ENCODE measurements at regions not wholly inside any gene's neighbourhood (a gene's known extent, or its start where the extent isn't known, plus 50 kb on each side); places are given as distances from the start of the nearest gene placed in this dataset.

GRCh38 chr1:80251171-80251570 lies 1244.6 kb upstream of the ADGRL4 start:
- TF ChIP-seq USF1 (IDR thresholded peaks at IDR 0.05) (no peak), CREB1 (IDR thresholded peaks at IDR 0.05; ENCODE audit: low read depth) (no peak), CEBPB (IDR thresholded peaks at IDR 0.05) (no peak), TAF1 (IDR thresholded peaks at IDR 0.05; ENCODE audit: low read depth) (no peak), NFIC (IDR thresholded peaks at IDR 0.05) (no peak), EGR1 (IDR thresholded peaks at IDR 0.05) (no peak), FOXM1 (IDR thresholded peaks at IDR 0.05; ENCODE audit: borderline replicate concordance, low read depth) (no peak), TCF12 (IDR thresholded peaks at IDR 0.05; ENCODE audit: low read depth) (no peak), MAX (IDR thresholded peaks at IDR 0.05) (no peak), YY1 (IDR thresholded peaks at IDR 0.05; ENCODE audit: low read depth) (no peak), REST (IDR thresholded peaks at IDR 0.05; ENCODE audit: low read depth) (no peak), RAD21 (IDR thresholded peaks at IDR 0.05; ENCODE audit: low read depth) (no peak)

- no peak for TF ChIP-seq TEAD4 (IDR thresholded peaks at IDR 0.05)
- TF ChIP-seq REST (IDR thresholded peaks at IDR 0.05; ENCODE audit: low read depth), result no peak
- TF ChIP-seq TAF1 (IDR thresholded peaks at IDR 0.05; ENCODE audit: low read depth), result no peak
- no peak for TF ChIP-seq ZBTB7A (IDR thresholded peaks at IDR 0.05; ENCODE audit: low read depth)
Measured at GRCh38 chr1:80250573-80251168, 1244.1 kb upstream of the ADGRL4 start.

- TF ChIP-seq CREB1 (IDR thresholded peaks at IDR 0.05; ENCODE audit: low read depth) (no peak), EGR1 (IDR thresholded peaks at IDR 0.05) (no peak), RAD21 (IDR thresholded peaks at IDR 0.05; ENCODE audit: low read depth) (no peak), REST (IDR thresholded peaks at IDR 0.05; ENCODE audit: low read depth) (no peak)
Measured at GRCh38 chr1:80249699-80250098, 1243.2 kb upstream of the ADGRL4 start.

GRCh38 chr1:80248886-80249285 lies 1242.4 kb upstream of the ADGRL4 start:
- no peak for TF ChIP-seq EP300 (IDR thresholded peaks at IDR 0.05; ENCODE audit: borderline replicate concordance)
- TF ChIP-seq USF1 (IDR thresholded peaks at IDR 0.05), result no peak
- TF ChIP-seq FOXM1 (IDR thresholded peaks at IDR 0.05; ENCODE audit: borderline replicate concordance, low read depth), result no peak
- no peak for TF ChIP-seq REST (IDR thresholded peaks at IDR 0.05; ENCODE audit: low read depth)
- no peak for TF ChIP-seq NFIC (IDR thresholded peaks at IDR 0.05)
- TF ChIP-seq MAX (IDR thresholded peaks at IDR 0.05), result no peak
- no peak for TF ChIP-seq ZBTB7A (IDR thresholded peaks at IDR 0.05; ENCODE audit: low read depth)
- TF ChIP-seq TEAD4 (IDR thresholded peaks at IDR 0.05), result no peak
- TF ChIP-seq EGR1 (IDR thresholded peaks at IDR 0.05), result no peak
- TF ChIP-seq RAD21 (IDR thresholded peaks at IDR 0.05; ENCODE audit: low read depth), result no peak
- TF ChIP-seq YY1 (IDR thresholded peaks at IDR 0.05; ENCODE audit: low read depth), result no peak
- no peak for TF ChIP-seq TCF12 (IDR thresholded peaks at IDR 0.05; ENCODE audit: low read depth)
- TF ChIP-seq TAF1 (IDR thresholded peaks at IDR 0.05; ENCODE audit: low read depth), result no peak
- no peak for TF ChIP-seq CREB1 (IDR thresholded peaks at IDR 0.05; ENCODE audit: low read depth)
- TF ChIP-seq CEBPB (IDR thresholded peaks at IDR 0.05), result no peak
